MM.1S (cell line): ENCODE measurements at regions not wholly inside any gene's neighbourhood (a gene's known extent, or its start where the extent isn't known, plus 50 kb on each side); places are given as distances from the start of the nearest gene placed in this dataset.

Experiments used
- DNase-seq: peaks from one replicate; pipeline ENCODE4 v3.0.0-alpha.2; 2015
- H2AFZ ChIP-seq: fragments of 300-600 bp; sonication (generic); 2 replicates; pipeline ENCODE4 v1.6.0; 2016; ENCODE audit warnings: antibody characterized with exemption, low read length
- H3F3A ChIP-seq: fragments of 300-600 bp; sonication (generic); 2 replicates; pipeline ENCODE4 v1.6.1; 2016; ENCODE audit warnings: mild to moderate bottlenecking, antibody characterized with exemption, low read length, moderate library complexity, mixed read lengths; ENCODE audit not compliant: insufficient read depth
- H3K27ac ChIP-seq: fragments of 300-600 bp; sonication (generic); 2 replicates; pipeline ENCODE4 v1.5.1; 2016; ENCODE audit warnings: mild to moderate bottlenecking, low read length
- H3K27me3 ChIP-seq: fragments of 300-600 bp; sonication (generic); replicated peaks from 2 replicates; pipeline ENCODE4 v1.6.0; 2016; ENCODE audit warnings: low read length; ENCODE audit not compliant: insufficient read depth
- H3K36me3 ChIP-seq: fragments of 300-600 bp; sonication (generic); replicated peaks from 2 replicates; pipeline ENCODE4 v1.6.1; 2016; ENCODE audit warnings: mild to moderate bottlenecking, low read length, mixed read lengths; ENCODE audit not compliant: insufficient read depth
- H3K4me1 ChIP-seq: fragments of 300-600 bp; sonication (generic); 2 replicates; pipeline ENCODE4 v1.6.1; 2016; ENCODE audit warnings: low read length, mixed read lengths
- H3K4me2 ChIP-seq: fragments of 300-600 bp; sonication (generic); 2 replicates; pipeline ENCODE4 v1.6.0; 2016; ENCODE audit warnings: low read depth, low read length
- H3K4me3 ChIP-seq: fragments of 300-600 bp; sonication (generic); 2 replicates; pipeline ENCODE4 v1.5.1; 2016; ENCODE audit warnings: low read length, mixed read lengths
- H3K79me2 ChIP-seq: fragments of 300-600 bp; sonication (generic); 2 replicates; pipeline ENCODE4 v1.6.1; 2016; ENCODE audit warnings: mixed run types, low read length, mixed read lengths
- H3K9ac ChIP-seq: fragments of 300-600 bp; sonication (generic); 2 replicates; pipeline ENCODE4 v1.6.1; 2016; ENCODE audit warnings: low read length, mixed read lengths
- H3K9me2 ChIP-seq: fragments of 300-600 bp; sonication (generic); replicated peaks from 2 replicates; pipeline ENCODE4 v1.6.1; 2016; ENCODE audit warnings: mild to moderate bottlenecking, low read length, mixed read lengths; ENCODE audit not compliant: insufficient read depth
- H3K9me3 ChIP-seq: fragments of 300-600 bp; sonication (generic); replicated peaks from 2 replicates; pipeline ENCODE4 v1.6.1; 2016; ENCODE audit warnings: mild to moderate bottlenecking, low read length, mixed read lengths; ENCODE audit not compliant: insufficient read depth
- H4K20me1 ChIP-seq: fragments of 300-600 bp; sonication (generic); 2 replicates; pipeline ENCODE4 v1.6.1; 2016; ENCODE audit warnings: mild to moderate bottlenecking, low read length, moderate library complexity, mixed read lengths; ENCODE audit not compliant: insufficient read depth
- CTCF ChIP-seq: fragments of 300-600 bp; sonication (generic); IDR thresholded peaks from 2 replicates; pipeline ENCODE4 v1.5.1; 2016; ENCODE audit warnings: antibody characterized with exemption, low read length, mixed read lengths
- EZH2 ChIP-seq: fragments of 300-600 bp; sonication (generic); optimal IDR thresholded peaks from 2 replicates; pipeline ENCODE3; 2017; ENCODE audit warnings: low read depth, mild to moderate bottlenecking, antibody characterized with exemption, low read length, mixed read lengths
- EZH2phosphoT487 ChIP-seq: fragments of 300-600 bp; sonication (generic); IDR thresholded peaks from 2 replicates; pipeline ENCODE4 v1.6.1; 2018; ENCODE audit warnings: antibody characterized with exemption, low read length

GRCh38 chr7:41116817-41117216 is 586.1 kb downstream of the INHBA start:
- Histone ChIP-seq H3K4me3 (no peak overlapping the region), H3K9me2 (no peaks in the 10 kb centered on the region), H3K9ac (no peak overlapping the region), H3K4me2 (no peak overlapping the region), H3K36me3 (no peaks in the 10 kb centered on the region), H3K79me2 (no peaks in the 10 kb centered on the region), H3K27me3 (no peaks in the 10 kb centered on the region), H3K27ac (no peak overlapping the region), H3F3A (no peaks in the 10 kb centered on the region), H4K20me1 (no peaks in the 10 kb centered on the region), H2AFZ (no peak overlapping the region), H3K4me1 (no peaks in the 10 kb centered on the region), H3K9me3 (no peaks in the 10 kb centered on the region)
- no peak for DNase-seq
- TF ChIP-seq EZH2 (no peak), EZH2phosphoT487 (no peak), CTCF (no peak)

- H2AFZ ChIP-seq: no peak overlapping the region
- no peaks in the 10 kb centered on the region for H3K9me3 ChIP-seq
- no peaks in the 10 kb centered on the region for H3F3A ChIP-seq
- no peaks in the 10 kb centered on the region for H3K4me1 ChIP-seq
- no peaks in the 10 kb centered on the region for H3K36me3 ChIP-seq
- TF ChIP-seq EZH2 (no peak), EZH2phosphoT487 (no peak), CTCF (no peak)
- no peak overlapping the region for H3K9ac ChIP-seq
- H3K27me3 ChIP-seq: no peaks in the 10 kb centered on the region
- no peaks in the 10 kb centered on the region for H3K79me2 ChIP-seq
- no peak overlapping the region for H3K4me3 ChIP-seq
- H3K27ac ChIP-seq: no peak overlapping the region
- no peaks in the 10 kb centered on the region for H3K9me2 ChIP-seq
- H3K4me2 ChIP-seq: no peak overlapping the region
- no peak for DNase-seq
- H4K20me1 ChIP-seq: no peaks in the 10 kb centered on the region
Measured at GRCh38 chr7:41116337-41116736, 586.6 kb downstream of the INHBA start.

GRCh38 chr7:41114691-41115090 is 588.2 kb downstream of the INHBA start:
- no peaks in the 10 kb centered on the region for H3F3A ChIP-seq
- no peak overlapping the region for H3K4me2 ChIP-seq
- H3K4me3 ChIP-seq: no peak overlapping the region
- TF ChIP-seq EZH2phosphoT487 (no peak), CTCF (no peak)
- H3K36me3 ChIP-seq: no peaks in the 10 kb centered on the region
- no peaks in the 10 kb centered on the region for H3K27me3 ChIP-seq
- H2AFZ ChIP-seq: no peak overlapping the region
- no peak overlapping the region for H3K27ac ChIP-seq
- H3K9me3 ChIP-seq: no peaks in the 10 kb centered on the region
- no peaks in the 10 kb centered on the region for H3K9me2 ChIP-seq
- no peak overlapping the region for H3K9ac ChIP-seq
- H4K20me1 ChIP-seq: no peaks in the 10 kb centered on the region
- DNase-seq: no peak
- H3K79me2 ChIP-seq: no peaks in the 10 kb centered on the region
- H3K4me1 ChIP-seq: no peaks in the 10 kb centered on the region

GRCh38 chr7:41114131-41114530 is 588.8 kb downstream of the INHBA start:
- DNase-seq: no peak
- Histone ChIP-seq H3K4me3 (no peak overlapping the region), H2AFZ (no peak overlapping the region), H3K27ac (no peak overlapping the region), H3K4me1 (no peaks in the 10 kb centered on the region), H3K9ac (no peak overlapping the region), H3F3A (no peaks in the 10 kb centered on the region), H3K9me3 (no peaks in the 10 kb centered on the region), H3K4me2 (no peak overlapping the region), H3K9me2 (no peaks in the 10 kb centered on the region), H3K27me3 (no peaks in the 10 kb centered on the region), H3K79me2 (no peaks in the 10 kb centered on the region), H4K20me1 (no peaks in the 10 kb centered on the region), H3K36me3 (no peaks in the 10 kb centered on the region)
- no peak for TF ChIP-seq EZH2phosphoT487
